Activated naive CD8-positive, alpha-beta T cell (primary cell): ENCODE measurements at regions not wholly inside any gene's neighbourhood (a gene's known extent, or its start where the extent isn't known, plus 50 kb on each side); places are given as distances from the start of the nearest gene placed in this dataset.

Experiments used
- H3K27ac Mint-ChIP-seq: one replicate; pipeline ENCODE4 v1.8.0; 2021; ENCODE audit warnings: mixed read lengths
- H3K27me3 Mint-ChIP-seq: one replicate; pipeline ENCODE4 v1.8.0; 2021; ENCODE audit warnings: mixed read lengths
- H3K36me3 Mint-ChIP-seq: one replicate; pipeline ENCODE4 v1.8.0; 2021; ENCODE audit warnings: mixed read lengths
- H3K4me1 Mint-ChIP-seq: one replicate; pipeline ENCODE4 v1.8.0; 2021; ENCODE audit warnings: low read depth, mixed read lengths
- H3K4me3 Mint-ChIP-seq: one replicate; pipeline ENCODE4 v1.8.0; 2021; ENCODE audit warnings: mild to moderate bottlenecking, mixed read lengths
- H3K9me3 Mint-ChIP-seq: one replicate; pipeline ENCODE4 v1.8.0; 2021; ENCODE audit warnings: low read depth, mixed read lengths

GRCh38 chr2:222809582-222809981, 51.3 kb upstream of the ACSL3 start:
- Mint-ChIP-seq H3K36me3 (no peaks in the 10 kb centered on the region), H3K27me3 (peaks cover 1% of the 10 kb centered on the region), H3K9me3 (no peaks in the 10 kb centered on the region), H3K4me1 (no peaks in the 10 kb centered on the region), H3K27ac (no peak overlapping the region), H3K4me3 (no peak overlapping the region)

GRCh38 chr2:222810044-222810443, 50.8 kb upstream of the ACSL3 start:
- Mint-ChIP-seq H3K27ac (no peak overlapping the region), H3K9me3 (no peaks in the 10 kb centered on the region), H3K4me3 (no peak overlapping the region), H3K4me1 (no peaks in the 10 kb centered on the region), H3K27me3 (peaks cover under 1% of the 10 kb centered on the region), H3K36me3 (no peaks in the 10 kb centered on the region)
